SK-N-SH (cell line): ENCODE measurements at regions not wholly inside any gene's neighbourhood (a gene's known extent, or its start where the extent isn't known, plus 50 kb on each side); places are given as distances from the start of the nearest gene placed in this dataset.

ENCODE experiments used
- CTCF ChIA-PET: fragments of 300-600, 350-600 bp; formaldehyde crosslinking; extraction: SDS; loops from one replicate; lab custom pipeline; 2021; lab: Yijun Ruan, JAX
- POLR2A ChIA-PET: fragments of 350-600 bp; sonication (Branson Sonifier 250); formaldehyde crosslinking; extraction: SDS; loops from one replicate; lab custom pipeline; 2020; ENCODE audit warnings: antibody characterized with exemption, inconsistent platforms; lab: Yijun Ruan, JAX
- DNase-seq: peaks from one replicate; pipeline ENCODE4 v3.0.0; 2012
- H2AFZ ChIP-seq: fragments of 200-600 bp; sonication (generic); 2 replicates; pipeline ENCODE4 v1.8.1; 2016; ENCODE audit warnings: antibody characterized with exemption, mild to moderate bottlenecking, low read depth
- H3F3A ChIP-seq: fragments of 200-600 bp; sonication (generic); replicated peaks from 2 replicates; pipeline ENCODE3; 2016; ENCODE audit warnings: antibody characterized with exemption, mild to moderate bottlenecking; ENCODE audit not compliant: insufficient read depth
- H3K27ac ChIP-seq, 2 experiments: fragments of 200-500 bp in 1 of 2; fragments of 200-600 bp in 1 of 2; sonication (Bioruptor generic) in 1 of 2; sonication (generic), shearing (Covaris generic) in 1 of 2; 2 replicates each; pipeline versions ENCODE4 v1.5.1 to v1.6.1; 2014 to 2016; ENCODE audit warnings: low read depth in 2 of 2, inconsistent platforms in 1 of 2, low read length in 1 of 2, mild to moderate bottlenecking in 1 of 2, mixed read lengths in 1 of 2
- H3K27me3 ChIP-seq: fragments of 200-600 bp; sonication (generic), shearing (Covaris generic); 2 replicates; pipeline ENCODE4 v1.6.1; 2016; ENCODE audit warnings: mixed run types; ENCODE audit not compliant: insufficient read depth
- H3K36me3 ChIP-seq, 2 experiments: fragments of 200-500 bp in 1 of 2; fragments of 200-600 bp in 1 of 2; sonication (Bioruptor generic) in 1 of 2; sonication (generic) in 1 of 2; replicated peaks in 1 of 2; 2 replicates each; pipeline versions ENCODE3 to v1.5.1; 2014 to 2016; ENCODE audit warnings: low read length in 1 of 2, mild to moderate bottlenecking in 1 of 2; ENCODE audit not compliant: insufficient read depth in 2 of 2, control insufficient read depth in 1 of 2
- H3K4me1 ChIP-seq, 2 experiments: fragments of 200-500 bp in 1 of 2; fragments of 200-600 bp in 1 of 2; sonication (Bioruptor generic) in 1 of 2; sonication (generic), shearing (Covaris generic) in 1 of 2; 2 replicates each; pipeline versions ENCODE4 v1.5.1 to v1.6.1; 2014 to 2016; ENCODE audit warnings: low read depth in 1 of 2, low read length in 1 of 2, mixed run types in 1 of 2; ENCODE audit not compliant: insufficient read depth in 2 of 2, control insufficient read depth in 1 of 2
- H3K4me2 ChIP-seq: fragments of 200-600 bp; sonication (generic), shearing (Covaris generic); 2 replicates; pipeline ENCODE4 v1.6.1; 2017; ENCODE audit warnings: mixed run types
- H3K4me3 ChIP-seq, 2 experiments: fragments of 200-500 bp in 1 of 2; fragments of 200-600 bp in 1 of 2; sonication (Bioruptor generic) in 1 of 2; sonication (generic), shearing (Covaris generic) in 1 of 2; 2 replicates each; pipeline versions ENCODE4 v1.5.1 to v1.8.1; 2014 to 2016; ENCODE audit warnings: low read depth in 2 of 2, inconsistent platforms in 1 of 2, low read length in 1 of 2, mild to moderate bottlenecking in 1 of 2, mixed read lengths in 1 of 2, moderate library complexity in 1 of 2
- H3K79me2 ChIP-seq: fragments of 200-600 bp; sonication (generic); 2 replicates; pipeline ENCODE4 v1.8.1; 2017; ENCODE audit warnings: mild to moderate bottlenecking; ENCODE audit not compliant: insufficient read depth
- H3K9ac ChIP-seq: fragments of 200-600 bp; sonication (generic); 2 replicates; pipeline ENCODE4 v1.6.1; 2017; ENCODE audit warnings: mixed run types
- H3K9me2 ChIP-seq: fragments of 200-600 bp; sonication (generic); 2 replicates; pipeline ENCODE4 v1.6.1; 2017; ENCODE audit warnings: mixed run types
- H3K9me3 ChIP-seq: fragments of 200-600 bp; sonication (generic); 2 replicates; pipeline ENCODE4 v1.6.1; 2017; ENCODE audit warnings: mixed run types, mild to moderate bottlenecking, moderate library complexity
- H4K20me1 ChIP-seq: fragments of 200-600 bp; sonication (generic); 2 replicates; pipeline ENCODE4 v1.6.1; 2017; ENCODE audit warnings: mild to moderate bottlenecking, mixed run types; ENCODE audit not compliant: insufficient read depth
- CHD2 ChIP-seq: fragments of 150-350 bp; IDR thresholded peaks from 2 replicates; pipeline ENCODE4 v1.6.1; 2018; ENCODE audit warnings: low read length; ENCODE audit not compliant: partially characterized antibody
- ELF1 ChIP-seq: IDR thresholded peaks from 2 replicates; pipeline ENCODE4 v1.4.0; 2012
- EZH2phosphoT487 ChIP-seq: fragments of 200-600 bp; sonication (generic); IDR thresholded peaks from 2 replicates; pipeline ENCODE4 v1.6.1; 2017; ENCODE audit warnings: low read depth, mixed run types, mild to moderate bottlenecking, antibody characterized with exemption, moderate library complexity, borderline replicate concordance
- GABPA ChIP-seq: IDR thresholded peaks from 2 replicates; pipeline ENCODE4 v1.4.0; 2012; ENCODE audit warnings: low read depth, mild to moderate bottlenecking
- GATA2 ChIP-seq: sonication (generic); formaldehyde crosslinking; IDR thresholded peaks from 2 replicates; pipeline ENCODE4 v1.5.0; 2020; ENCODE audit warnings: mild to moderate bottlenecking, missing genetic modification reagents
- IRF3 ChIP-seq: fragments of 150-350 bp; IDR thresholded peaks from 2 replicates; pipeline ENCODE4 v1.6.1; 2016; ENCODE audit warnings: mild to moderate bottlenecking, low read depth, low read length
- JUND ChIP-seq: IDR thresholded peaks from 2 replicates; pipeline ENCODE4 v1.4.0; 2012
- MEF2A ChIP-seq: IDR thresholded peaks from 2 replicates; pipeline ENCODE4 v1.4.0; 2012; ENCODE audit warnings: low read depth, borderline replicate concordance
- MXI1 ChIP-seq: IDR thresholded peaks from 2 replicates; pipeline ENCODE4 v1.6.1; 2012; ENCODE audit warnings: mild to moderate bottlenecking, low read depth, low read length, improper control_type of control experiment
- NFIC ChIP-seq: IDR thresholded peaks from 2 replicates; pipeline ENCODE4 v1.4.0; 2012; ENCODE audit warnings: borderline replicate concordance
- NRF1 ChIP-seq: IDR thresholded peaks from 2 replicates; pipeline ENCODE4 v1.6.1; 2012; ENCODE audit warnings: low read depth, mild to moderate bottlenecking, low read length
- RCOR1 ChIP-seq: fragments of 150-350 bp; IDR thresholded peaks from 2 replicates; pipeline ENCODE4 v1.6.1; 2017; ENCODE audit warnings: antibody characterized with exemption, low read length
- RFX5 ChIP-seq: IDR thresholded peaks from 2 replicates; pipeline ENCODE4 v1.6.1; 2012; ENCODE audit warnings: mild to moderate bottlenecking, improper control_type of control experiment, low read length
- RXRA ChIP-seq: IDR thresholded peaks from 2 replicates; pipeline ENCODE4 v1.4.0; 2012; ENCODE audit warnings: low read depth, mild to moderate bottlenecking, borderline replicate concordance
- SMC3 ChIP-seq: IDR thresholded peaks from 2 replicates; pipeline ENCODE4 v1.6.1; 2012; ENCODE audit warnings: low read depth, low read length, improper control_type of control experiment
- TAF1 ChIP-seq: IDR thresholded peaks from 2 replicates; pipeline ENCODE4 v1.6.1; 2012; ENCODE audit warnings: low read depth, mild to moderate bottlenecking, low read length, moderate library complexity, borderline replicate concordance
- TCF12 ChIP-seq: IDR thresholded peaks from 2 replicates; pipeline ENCODE4 v1.4.0; 2012
- YY1 ChIP-seq: IDR thresholded peaks from 2 replicates; pipeline ENCODE4 v1.4.0; 2012; ENCODE audit warnings: low read depth, mild to moderate bottlenecking
- WGBS: methylation state at CpG from one replicate; pipeline ENCODE4 v1.1.6; 2017; ENCODE audit warnings: low lambda C conversion rate; 5-methylcytosine and 5-hydroxymethylcytosine counted together
- TF ChIP-seq, protein P1 (sequence below): fragments of 200-600 bp; sonication (generic); IDR thresholded peaks from 2 replicates; pipeline ENCODE4 v1.6.1; 2017; ENCODE audit warnings: antibody characterized with exemption, mild to moderate bottlenecking, moderate library complexity

- TF ChIP-seq, protein P1, sequence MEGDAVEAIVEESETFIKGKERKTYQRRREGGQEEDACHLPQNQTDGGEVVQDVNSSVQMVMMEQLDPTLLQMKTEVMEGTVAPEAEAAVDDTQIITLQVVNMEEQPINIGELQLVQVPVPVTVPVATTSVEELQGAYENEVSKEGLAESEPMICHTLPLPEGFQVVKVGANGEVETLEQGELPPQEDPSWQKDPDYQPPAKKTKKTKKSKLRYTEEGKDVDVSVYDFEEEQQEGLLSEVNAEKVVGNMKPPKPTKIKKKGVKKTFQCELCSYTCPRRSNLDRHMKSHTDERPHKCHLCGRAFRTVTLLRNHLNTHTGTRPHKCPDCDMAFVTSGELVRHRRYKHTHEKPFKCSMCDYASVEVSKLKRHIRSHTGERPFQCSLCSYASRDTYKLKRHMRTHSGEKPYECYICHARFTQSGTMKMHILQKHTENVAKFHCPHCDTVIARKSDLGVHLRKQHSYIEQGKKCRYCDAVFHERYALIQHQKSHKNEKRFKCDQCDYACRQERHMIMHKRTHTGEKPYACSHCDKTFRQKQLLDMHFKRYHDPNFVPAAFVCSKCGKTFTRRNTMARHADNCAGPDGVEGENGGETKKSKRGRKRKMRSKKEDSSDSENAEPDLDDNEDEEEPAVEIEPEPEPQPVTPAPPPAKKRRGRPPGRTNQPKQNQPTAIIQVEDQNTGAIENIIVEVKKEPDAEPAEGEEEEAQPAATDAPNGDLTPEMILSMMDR, result no peak
- no peak for TF ChIP-seq IRF3
These were observed 466.9 kb downstream of the ENC1 start (continued) for GRCh38 chr5:74173665-74174064.

DNA sequence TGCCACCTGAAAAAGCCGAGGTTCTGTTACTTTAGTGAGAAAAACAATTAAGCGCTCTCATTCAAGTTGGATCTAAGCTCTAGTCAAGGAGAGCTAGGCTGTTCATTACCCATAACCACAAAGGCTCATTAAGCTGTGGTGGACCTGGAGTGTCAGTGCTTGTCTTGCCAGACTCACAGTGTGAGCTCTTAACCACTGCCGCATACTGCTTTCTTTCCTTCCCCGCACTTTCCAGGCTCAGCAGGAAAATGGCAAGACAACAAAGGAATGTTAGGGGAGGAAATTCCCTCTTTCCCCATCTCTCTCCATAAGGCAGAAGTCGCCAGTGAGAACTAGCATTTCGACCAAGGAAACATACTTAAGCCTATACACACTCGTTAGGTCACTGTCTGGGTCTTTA, 467.3 kb downstream of the ENC1 start:
- Histone ChIP-seq H3K27ac (no peak overlapping the region), H3K9ac (no peak overlapping the region), H3K27me3 (no peaks in the 10 kb centered on the region), H3F3A (no peaks in the 10 kb centered on the region), H3K4me3 (no peak overlapping the region), H3K4me2 (no peak overlapping the region), H3K4me1 (no peaks in the 10 kb centered on the region), H3K9me2 (no peaks in the 10 kb centered on the region), H3K36me3 (no peaks in the 10 kb centered on the region), H2AFZ (no peak overlapping the region), H3K9me3 (no peaks in the 10 kb centered on the region), H4K20me1 (no peaks in the 10 kb centered on the region), H3K79me2 (no peaks in the 10 kb centered on the region)
- CTCF ChIA-PET, result interaction anchor here (0.9 to 1.9 kb wide), 2 partner anchors 13 to 25 kb away, joined by 3 to 5 read pairs; no protein-coding TSS in a partner anchor
- WGBS, result 82% methylated on average over 7 of the region's 7 CpGs
- TF ChIP-seq GATA2 (CRISPR knock-in tag) (no peak), CHD2 (no peak), NFIC (no peak), YY1 (no peak), MXI1 (no peak), RCOR1 (no peak), ELF1 (no peak), JUND (no peak), GABPA (no peak), EZH2phosphoT487 (no peak), RFX5 (no peak), RXRA (no peak), SMC3 (no peak), TCF12 (no peak), MEF2A (no peak), TAF1 (no peak), NRF1 (no peak)
- DNase-seq, result no peak
- POLR2A ChIA-PET, result no interaction called here
